WTC11 (cell line): ENCODE measurements at regions not wholly inside any gene's neighbourhood (a gene's known extent, or its start where the extent isn't known, plus 50 kb on each side); places are given as distances from the start of the nearest gene placed in this dataset.

Experiments used
- ATF3 ChIP-seq: sonication (generic); formaldehyde crosslinking; conservative IDR thresholded peaks from 2 replicates; pipeline ENCODE4 v1.8.1; 2022; ENCODE audit warnings: mild to moderate bottlenecking, missing genetic modification reagents
- IRF2 ChIP-seq: sonication (generic); formaldehyde crosslinking; IDR thresholded peaks from 2 replicates; pipeline ENCODE4 v1.8.0; 2022; ENCODE audit warnings: low read depth, missing genetic modification reagents, borderline replicate concordance
- NR1H2 ChIP-seq: sonication (generic); formaldehyde crosslinking; IDR thresholded peaks from 2 replicates; pipeline ENCODE4 v1.9.0; 2021; ENCODE audit warnings: mild to moderate bottlenecking, moderate library complexity, missing genetic modification reagents
- TF ChIP-seq, protein P1 (sequence below): fragments of 200-600 bp; IDR thresholded peaks from 2 replicates; pipeline ENCODE4 v1.8.0; 2022; ENCODE audit warnings: antibody characterized with exemption
- TF ChIP-seq, protein P2 (sequence below): fragments of 250-450 bp; sonication (Bioruptor Pico); IDR thresholded peaks from 2 replicates; pipeline ENCODE4 v2.1.2; 2022; ENCODE audit warnings: mild to moderate bottlenecking, moderate library complexity
- TF ChIP-seq, protein P3 (sequence below): fragments of 250-450 bp; sonication (Bioruptor Pico); conservative IDR thresholded peaks from 2 replicates; pipeline ENCODE4 v1.9.0; 2021; ENCODE audit warnings: mild to moderate bottlenecking
- TF ChIP-seq, protein P4 (sequence below): sonication (generic); formaldehyde crosslinking; IDR thresholded peaks from 2 replicates; pipeline ENCODE4 v1.8.1; 2023; ENCODE audit warnings: mild to moderate bottlenecking, moderate library complexity, missing genetic modification reagents

DNA sequence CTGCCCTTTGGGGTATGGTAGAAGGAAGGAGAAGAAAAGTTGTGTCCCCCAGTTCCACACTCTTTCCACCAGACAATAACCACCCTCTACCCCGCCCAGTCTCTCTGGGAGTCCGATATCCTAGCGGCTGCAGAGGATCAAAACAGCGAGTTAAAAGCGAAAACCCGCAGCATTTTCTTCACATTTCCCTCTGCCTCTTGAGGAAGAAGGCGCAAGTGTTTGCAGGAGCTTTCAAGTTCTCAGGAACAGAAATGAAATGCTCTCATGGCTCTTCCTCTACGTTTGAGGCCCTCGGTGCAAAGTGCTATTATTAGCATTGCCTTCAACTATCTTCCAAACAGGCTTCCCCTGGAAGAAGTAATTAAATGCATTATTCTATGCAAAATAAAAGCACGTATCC is 52.2 kb upstream of the CCDC167 start:
- TF ChIP-seq, protein P1, sequence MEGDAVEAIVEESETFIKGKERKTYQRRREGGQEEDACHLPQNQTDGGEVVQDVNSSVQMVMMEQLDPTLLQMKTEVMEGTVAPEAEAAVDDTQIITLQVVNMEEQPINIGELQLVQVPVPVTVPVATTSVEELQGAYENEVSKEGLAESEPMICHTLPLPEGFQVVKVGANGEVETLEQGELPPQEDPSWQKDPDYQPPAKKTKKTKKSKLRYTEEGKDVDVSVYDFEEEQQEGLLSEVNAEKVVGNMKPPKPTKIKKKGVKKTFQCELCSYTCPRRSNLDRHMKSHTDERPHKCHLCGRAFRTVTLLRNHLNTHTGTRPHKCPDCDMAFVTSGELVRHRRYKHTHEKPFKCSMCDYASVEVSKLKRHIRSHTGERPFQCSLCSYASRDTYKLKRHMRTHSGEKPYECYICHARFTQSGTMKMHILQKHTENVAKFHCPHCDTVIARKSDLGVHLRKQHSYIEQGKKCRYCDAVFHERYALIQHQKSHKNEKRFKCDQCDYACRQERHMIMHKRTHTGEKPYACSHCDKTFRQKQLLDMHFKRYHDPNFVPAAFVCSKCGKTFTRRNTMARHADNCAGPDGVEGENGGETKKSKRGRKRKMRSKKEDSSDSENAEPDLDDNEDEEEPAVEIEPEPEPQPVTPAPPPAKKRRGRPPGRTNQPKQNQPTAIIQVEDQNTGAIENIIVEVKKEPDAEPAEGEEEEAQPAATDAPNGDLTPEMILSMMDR: no peak
- TF ChIP-seq NR1H2 (CRISPR knock-in tag): no peak
- TF ChIP-seq, protein P2, sequence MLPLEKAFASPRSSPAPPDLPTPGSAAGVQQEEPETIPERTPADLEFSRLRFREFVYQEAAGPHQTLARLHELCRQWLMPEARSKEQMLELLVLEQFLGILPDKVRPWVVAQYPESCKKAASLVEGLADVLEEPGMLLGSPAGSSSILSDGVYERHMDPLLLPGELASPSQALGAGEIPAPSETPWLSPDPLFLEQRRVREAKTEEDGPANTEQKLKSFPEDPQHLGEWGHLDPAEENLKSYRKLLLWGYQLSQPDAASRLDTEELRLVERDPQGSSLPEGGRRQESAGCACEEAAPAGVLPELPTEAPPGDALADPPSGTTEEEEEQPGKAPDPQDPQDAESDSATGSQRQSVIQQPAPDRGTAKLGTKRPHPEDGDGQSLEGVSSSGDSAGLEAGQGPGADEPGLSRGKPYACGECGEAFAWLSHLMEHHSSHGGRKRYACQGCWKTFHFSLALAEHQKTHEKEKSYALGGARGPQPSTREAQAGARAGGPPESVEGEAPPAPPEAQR (CRISPR knock-in tag): no peak
- TF ChIP-seq, protein P3, sequence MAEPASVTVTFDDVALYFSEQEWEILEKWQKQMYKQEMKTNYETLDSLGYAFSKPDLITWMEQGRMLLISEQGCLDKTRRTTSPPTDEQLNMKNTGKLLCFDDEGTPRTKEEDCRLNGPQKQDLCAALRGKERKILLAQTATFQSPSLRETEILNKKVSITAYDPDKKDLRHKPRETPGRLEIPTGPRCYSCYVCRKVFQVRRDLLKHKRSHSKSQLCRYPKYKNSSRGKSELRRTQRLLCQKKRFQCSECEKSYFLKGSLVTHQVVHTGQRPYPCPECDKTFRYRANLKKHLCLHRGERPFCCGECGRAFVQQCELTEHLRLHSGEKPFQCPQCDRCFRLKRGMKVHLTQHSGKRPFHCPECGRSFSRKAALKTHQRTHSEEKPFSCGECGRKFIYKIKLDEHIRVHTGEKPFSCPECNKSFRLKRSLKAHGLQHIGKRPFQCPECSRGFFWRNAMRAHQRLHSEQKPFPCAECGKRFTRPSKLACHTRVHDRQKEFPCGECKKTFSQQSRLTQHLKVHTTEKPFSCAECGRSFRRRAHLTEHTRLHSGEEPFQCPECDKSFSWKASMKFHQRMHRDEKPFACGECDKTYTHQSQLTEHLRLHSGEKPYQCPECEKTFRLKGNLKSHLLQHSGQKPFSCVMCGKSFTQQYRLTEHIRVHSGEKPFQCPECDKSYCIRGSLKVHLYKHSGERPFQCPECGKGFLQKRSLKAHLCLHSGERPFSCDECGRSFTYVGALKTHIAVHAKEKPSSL: no peak
- TF ChIP-seq ATF3 (CRISPR knock-in tag): no peak
- TF ChIP-seq IRF2 (CRISPR knock-in tag): no peak
- TF ChIP-seq, protein P4, sequence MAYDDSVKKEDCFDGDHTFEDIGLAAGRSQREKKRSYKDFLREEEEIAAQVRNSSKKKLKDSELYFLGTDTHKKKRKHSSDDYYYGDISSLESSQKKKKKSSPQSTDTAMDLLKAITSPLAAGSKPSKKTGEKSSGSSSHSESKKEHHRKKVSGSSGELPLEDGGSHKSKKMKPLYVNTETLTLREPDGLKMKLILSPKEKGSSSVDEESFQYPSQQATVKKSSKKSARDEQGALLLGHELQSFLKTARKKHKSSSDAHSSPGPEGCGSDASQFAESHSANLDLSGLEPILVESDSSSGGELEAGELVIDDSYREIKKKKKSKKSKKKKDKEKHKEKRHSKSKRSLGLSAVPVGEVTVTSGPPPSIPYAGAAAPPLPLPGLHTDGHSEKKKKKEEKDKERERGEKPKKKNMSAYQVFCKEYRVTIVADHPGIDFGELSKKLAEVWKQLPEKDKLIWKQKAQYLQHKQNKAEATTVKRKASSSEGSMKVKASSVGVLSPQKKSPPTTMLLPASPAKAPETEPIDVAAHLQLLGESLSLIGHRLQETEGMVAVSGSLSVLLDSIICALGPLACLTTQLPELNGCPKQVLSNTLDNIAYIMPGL: no peak
